ENCODE measurements at regions not wholly inside any gene's neighbourhood (a gene's known extent, or its start where the extent isn't known, plus 50 kb on each side); places are given as distances from the start of the nearest gene placed in this dataset.

DNA sequence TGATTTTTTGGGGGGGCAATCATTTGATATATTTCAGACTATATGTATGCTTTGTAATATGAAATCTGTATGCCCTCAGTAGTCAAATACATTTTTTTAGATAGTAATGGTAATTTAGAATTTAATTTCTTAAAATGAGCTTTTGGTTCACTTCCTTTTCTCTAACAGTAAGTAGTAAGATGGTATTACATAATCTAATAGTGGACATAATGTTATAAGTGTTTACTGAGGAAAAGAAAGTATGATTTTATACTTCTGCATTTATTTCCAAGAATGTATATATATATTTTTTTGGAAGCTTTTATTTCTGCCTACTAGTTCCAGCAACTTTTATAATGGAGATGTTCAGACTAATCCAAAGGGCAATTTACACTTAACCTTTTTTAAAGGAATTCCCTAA lies 1450.7 kb upstream of the TENM3 start:
- DNase-seq (ENCODE audit: extremely low read depth in 1 of 2, low read depth in 1 of 2), result no peak

DNA sequence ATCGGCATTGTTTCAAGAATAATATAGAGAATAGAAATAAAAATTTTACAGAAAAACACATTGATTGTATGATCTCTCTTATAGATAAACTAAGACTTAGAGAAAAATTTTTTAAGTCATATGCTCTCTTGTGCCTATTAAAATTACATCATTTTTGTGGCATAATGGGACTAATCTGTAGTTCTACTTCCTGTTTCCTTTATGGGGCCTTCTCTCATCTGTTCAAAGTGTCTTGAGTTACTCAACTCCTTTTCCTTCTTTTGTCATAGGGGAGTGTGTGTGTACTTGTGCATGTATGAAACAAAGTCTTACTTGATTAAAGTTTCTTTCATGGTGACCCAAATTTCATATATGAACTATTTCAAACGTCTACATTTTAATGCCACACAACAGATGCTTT lies 1448.9 kb upstream of the TENM3 start:
- DNase-seq (ENCODE audit: extremely low read depth in 1 of 2, low read depth in 1 of 2), result no peak

- DNase-seq (ENCODE audit: extremely low read depth in 1 of 2, low read depth in 1 of 2), result no peak
Measured at GRCh38 chr4:180798036-180798577, 1445.1 kb upstream of the TENM3 start.

GRCh38 chr4:180799798-180800197 lies 1443.4 kb upstream of the TENM3 start:
- DNase-seq (ENCODE audit: extremely low read depth in 1 of 2, low read depth in 1 of 2), result no peak

DNA sequence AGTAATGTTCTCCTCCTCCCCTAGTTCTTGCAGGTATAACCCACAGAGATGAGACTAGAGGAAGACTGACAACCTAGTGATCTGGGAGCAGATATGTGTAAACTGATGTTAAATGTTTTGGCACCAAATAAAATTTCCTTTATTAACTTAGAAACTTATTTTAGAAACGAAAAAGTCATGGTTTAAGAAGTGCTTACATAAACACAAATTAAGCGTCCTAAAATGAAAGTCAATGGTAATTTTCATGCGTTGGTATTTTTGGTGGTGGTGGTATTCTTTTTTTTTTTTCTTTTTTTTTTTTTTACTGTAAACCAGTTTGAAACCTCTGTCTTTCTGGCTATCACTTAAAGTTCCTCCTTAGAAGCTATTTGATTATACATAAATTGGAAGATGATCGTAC lies 1438.1 kb upstream of the TENM3 start:
- no peak for DNase-seq (ENCODE audit: extremely low read depth in 1 of 2, low read depth in 1 of 2)

GRCh38 chr4:180808862-180809261 lies 1434.3 kb upstream of the TENM3 start:
- DNase-seq (ENCODE audit: extremely low read depth in 1 of 2, low read depth in 1 of 2), result no peak

DNA sequence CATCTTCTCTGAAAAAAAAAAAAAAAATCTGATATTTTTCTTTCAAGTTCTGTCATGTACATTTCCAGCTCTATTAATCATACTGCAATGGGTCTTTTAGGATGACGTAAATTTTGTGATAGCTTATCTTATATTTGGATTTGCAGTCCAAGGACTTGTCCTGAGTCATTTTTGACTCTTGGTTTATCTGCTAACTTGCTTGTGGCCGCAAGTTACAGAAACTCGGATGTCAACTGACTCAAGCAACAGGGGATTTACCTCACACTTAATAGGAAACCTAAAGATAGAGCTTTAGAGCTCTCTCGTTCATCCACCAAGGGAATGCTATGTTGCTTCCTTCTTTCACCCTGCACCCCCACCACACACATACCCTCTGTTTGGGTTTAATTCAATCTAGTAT lies 1433.8 kb upstream of the TENM3 start:
- DNase-seq (ENCODE audit: extremely low read depth in 1 of 2, low read depth in 1 of 2), result no peak

GRCh38 chr4:180810581-180810980 lies 1432.6 kb upstream of the TENM3 start:
- DNase-seq (ENCODE audit: extremely low read depth in 1 of 2, low read depth in 1 of 2), result no peak

DNA sequence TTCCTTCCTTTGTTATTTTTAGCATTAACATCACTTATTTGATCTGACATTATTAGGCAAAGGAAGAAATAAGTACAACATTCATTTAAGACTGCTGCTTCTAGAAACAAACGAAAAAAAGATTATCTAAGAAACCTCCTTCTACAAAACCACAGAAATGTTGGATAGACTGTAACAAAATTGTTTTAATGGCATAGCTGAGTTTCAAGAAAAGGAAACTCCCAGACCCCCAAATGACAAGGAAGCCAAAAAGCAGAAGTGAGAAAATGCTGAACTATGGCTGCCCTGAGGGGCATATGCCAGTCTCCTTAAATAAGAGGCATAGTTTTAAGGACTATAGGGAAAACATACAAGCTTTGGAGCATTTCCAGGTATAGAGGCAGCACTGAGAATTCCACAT lies 1431.6 kb upstream of the TENM3 start:
- DNase-seq (ENCODE audit: extremely low read depth in 1 of 2, low read depth in 1 of 2), result no peak

DNA sequence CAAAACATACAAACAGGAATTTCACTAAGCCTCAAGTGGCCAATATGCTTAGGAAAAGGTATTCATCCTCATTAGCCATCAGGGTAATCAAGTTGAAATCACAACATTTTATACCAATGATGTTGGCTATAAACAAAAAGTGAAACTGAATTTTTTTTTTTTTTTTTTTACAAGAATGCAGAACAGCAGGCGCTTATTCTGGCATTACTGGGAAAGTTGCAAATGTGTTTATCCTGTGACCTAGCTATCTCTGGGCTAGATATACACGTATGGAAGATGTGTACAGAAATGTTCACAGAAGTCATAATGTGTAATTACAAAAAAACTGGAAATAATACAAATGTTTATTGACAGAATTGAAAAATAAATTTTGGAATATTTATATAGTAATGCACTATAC lies 1430.4 kb upstream of the TENM3 start:
- no peak for DNase-seq (ENCODE audit: extremely low read depth in 1 of 2, low read depth in 1 of 2)

DNA sequence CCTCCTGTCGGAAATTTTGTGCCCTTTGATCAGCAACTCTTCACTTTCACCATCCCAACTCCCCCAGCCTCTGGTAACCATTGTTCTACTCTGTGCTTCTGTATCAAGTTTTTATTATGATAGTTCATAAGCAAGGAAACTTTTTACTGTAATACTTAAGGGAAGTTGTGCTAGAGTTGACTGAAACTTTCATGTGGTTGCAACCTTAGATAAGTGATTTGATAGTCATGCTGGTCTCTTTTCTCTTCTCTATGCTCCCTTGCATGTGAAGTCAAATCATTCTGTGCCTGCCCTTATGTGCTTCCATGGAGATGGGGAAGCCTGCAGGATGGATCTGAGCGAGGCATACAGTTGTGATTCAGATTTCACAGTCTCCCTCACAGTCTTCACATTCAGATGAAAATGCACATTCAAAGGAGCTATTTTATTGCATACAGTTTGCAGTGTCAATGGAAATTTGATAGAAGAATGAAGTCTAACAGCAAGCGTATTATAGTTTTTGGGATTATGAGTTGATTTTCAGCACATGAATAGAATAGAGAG lies 1428.3 kb upstream of the TENM3 start:
- DNase-seq (ENCODE audit: extremely low read depth in 1 of 2, low read depth in 1 of 2), result no peak

GRCh38 chr4:180817529-180817928 lies 1425.7 kb upstream of the TENM3 start:
- no peak for DNase-seq (ENCODE audit: extremely low read depth in 1 of 2, low read depth in 1 of 2)

- DNase-seq (ENCODE audit: extremely low read depth in 1 of 2, low read depth in 1 of 2), result no peak
Measured at GRCh38 chr4:180823108-180823507, 1420.1 kb upstream of the TENM3 start.

- DNase-seq (ENCODE audit: extremely low read depth in 1 of 2, low read depth in 1 of 2), result no peak
Measured at GRCh38 chr4:180827232-180828009, 1415.8 kb upstream of the TENM3 start.

DNA sequence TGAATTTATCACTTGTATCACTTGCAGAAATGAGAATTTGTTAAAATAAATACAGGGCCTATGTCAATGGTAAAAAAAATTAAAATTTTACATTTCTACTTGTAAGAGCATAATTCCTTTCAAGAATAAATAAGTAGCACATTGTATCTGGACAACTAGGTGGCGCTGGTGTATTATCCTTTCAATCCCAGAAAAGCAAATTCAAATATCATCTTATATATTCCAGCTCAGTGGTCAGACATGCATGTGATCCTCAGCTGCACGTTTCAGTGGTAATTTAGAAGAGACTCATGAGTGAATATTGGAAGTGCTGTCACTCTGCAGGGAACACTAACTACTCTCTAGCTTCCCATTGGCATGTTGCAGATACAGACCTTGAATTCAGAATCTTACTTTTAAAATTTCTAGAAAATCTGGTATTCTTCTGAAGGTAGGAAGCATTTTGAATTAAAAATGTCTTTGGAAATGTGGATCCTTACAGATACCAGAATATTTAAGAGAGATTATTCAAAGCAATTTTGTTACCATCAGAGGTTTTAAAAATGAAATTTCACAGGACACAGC lies 1414.7 kb upstream of the TENM3 start:
- DNase-seq (ENCODE audit: extremely low read depth in 1 of 2, low read depth in 1 of 2), result no peak

DNA sequence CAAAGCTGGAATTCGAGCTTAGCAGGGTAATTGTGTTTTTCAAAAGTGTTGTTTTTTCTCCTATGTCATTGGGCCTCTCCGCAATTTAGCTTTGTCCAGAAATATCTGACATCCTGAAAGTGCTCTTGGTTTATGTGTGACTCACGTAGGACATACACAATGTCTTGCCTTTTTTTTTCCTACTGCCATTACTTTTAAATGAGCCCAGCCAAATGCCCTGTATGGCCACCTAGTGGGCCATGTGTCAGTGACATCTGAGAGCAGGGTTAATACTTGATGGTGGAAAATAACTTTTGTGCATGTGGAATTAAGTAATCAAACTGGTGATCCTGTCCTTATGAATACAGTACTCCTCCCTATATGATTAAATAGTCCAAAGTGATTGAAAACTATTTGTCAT lies 1411.1 kb upstream of the TENM3 start:
- no peak for DNase-seq (ENCODE audit: extremely low read depth in 1 of 2, low read depth in 1 of 2)

DNA sequence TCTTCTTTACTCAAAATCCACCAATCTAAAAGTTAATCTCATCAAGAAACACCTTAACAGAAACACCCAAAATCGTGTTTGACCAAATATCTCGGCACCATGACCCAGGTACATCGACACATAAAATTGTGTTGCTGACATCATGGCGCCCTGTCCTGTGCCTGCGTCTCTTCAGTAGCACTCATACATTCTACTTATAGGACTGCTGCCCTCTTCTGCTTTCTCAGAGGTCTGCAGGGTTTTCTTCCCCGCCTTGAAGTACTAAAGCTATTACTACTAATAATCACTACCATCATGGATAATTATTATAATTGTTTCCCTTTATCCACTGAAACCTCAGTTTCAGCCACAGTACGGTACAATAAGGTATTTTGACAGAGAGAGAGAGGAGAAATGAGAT lies 1403.1 kb upstream of the TENM3 start:
- no peak for DNase-seq (ENCODE audit: extremely low read depth in 1 of 2, low read depth in 1 of 2)

GRCh38 chr4:180850318-180850940 lies 1392.8 kb upstream of the TENM3 start:
- DNase-seq (ENCODE audit: extremely low read depth in 1 of 2, low read depth in 1 of 2), result no peak

GRCh38 chr4:180852738-180853137 lies 1390.5 kb upstream of the TENM3 start:
- no peak for DNase-seq (ENCODE audit: extremely low read depth in 1 of 2, low read depth in 1 of 2)

DNA sequence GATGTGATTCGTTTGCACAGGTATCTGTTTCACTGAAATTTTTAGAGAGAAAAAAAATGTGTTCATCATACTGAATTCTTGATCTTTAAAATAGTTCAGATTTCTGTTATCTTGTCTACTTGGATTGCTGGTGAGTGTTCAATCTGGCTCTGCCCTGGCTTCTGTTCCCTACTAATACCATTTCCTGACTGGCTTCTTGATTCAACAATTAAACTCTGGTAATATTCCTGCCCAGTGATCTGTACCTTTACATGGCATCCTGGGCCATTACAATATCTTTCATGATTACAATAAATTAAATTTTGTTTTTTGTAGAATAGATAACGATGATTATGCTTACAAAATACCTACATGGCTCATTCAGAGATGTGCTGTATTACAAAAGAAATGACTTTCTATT lies 1388.0 kb upstream of the TENM3 start:
- no peak for DNase-seq (ENCODE audit: extremely low read depth in 1 of 2, low read depth in 1 of 2)

DNA sequence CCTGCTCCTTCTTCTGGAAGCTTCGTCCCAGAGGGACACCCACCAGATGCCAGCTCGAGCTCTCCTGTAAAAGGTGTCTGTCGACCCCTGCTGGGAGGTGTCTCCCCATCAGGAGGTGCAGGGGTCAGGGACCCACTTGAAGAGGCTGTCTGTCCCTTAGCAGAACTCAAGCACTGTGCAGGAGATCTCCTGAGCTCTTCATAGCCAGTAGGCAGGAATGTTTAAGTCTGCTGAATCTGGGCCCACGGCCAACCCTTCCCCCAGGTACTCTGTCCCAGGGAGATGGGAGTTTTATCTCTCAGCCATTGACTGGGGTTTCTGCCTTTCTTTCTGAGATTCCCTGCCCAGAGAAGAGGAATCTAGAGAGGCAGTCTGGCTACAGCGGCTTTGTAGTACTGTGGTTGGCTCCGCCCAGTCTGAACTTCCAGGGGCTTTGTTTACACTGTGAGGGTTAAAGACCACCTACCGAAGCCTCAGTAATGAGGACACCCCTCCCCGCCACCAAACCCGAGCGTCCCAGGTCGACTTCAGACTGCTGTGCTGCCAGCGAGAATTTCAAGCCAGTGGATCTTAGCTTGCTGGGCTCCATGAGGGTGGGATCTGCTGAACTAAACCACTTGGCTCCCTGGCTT lies 1383.0 kb upstream of the TENM3 start:
- no peak for DNase-seq (ENCODE audit: extremely low read depth in 1 of 2, low read depth in 1 of 2)
